ENCODE measurements at regions not wholly inside any gene's neighbourhood (a gene's known extent, or its start where the extent isn't known, plus 50 kb on each side); places are given as distances from the start of the nearest gene placed in this dataset.
"Not testable (repeated sequence)": the region's sequence is repeated elsewhere in the genome, so short reads cannot be mapped to it uniquely, and the experiment has no call there.

GRCh38 chr12:86985298-86985697 lies 729.1 kb upstream of the MGAT4C start:
- Histone ChIP-seq H3K9ac (ENCODE audit: low read depth, low read length) (no peak overlapping the region), H3K36me3 (ENCODE audit: insufficient read depth, low read length) (no peaks in the 10 kb centered on the region), H3K4me1 (ENCODE audit: insufficient read depth, low read length) (no peaks in the 10 kb centered on the region), H3K9me3 (ENCODE audit: control insufficient read depth, insufficient read depth, low read length) (no peaks in the 10 kb centered on the region)

- not testable (repeated sequence) for H3K9ac ChIP-seq (ENCODE audit: low read depth, low read length)
- peaks cover 29% of the 10 kb centered on the region for H3K9me3 ChIP-seq (ENCODE audit: control insufficient read depth, insufficient read depth, low read length)
These were observed 714.4 kb upstream of the MGAT4C start for GRCh38 chr12:86970595-86970994.

GRCh38 chr12:86959766-86960458 lies 703.7 kb upstream of the MGAT4C start:
- peaks cover 16% of the 10 kb centered on the region for H3K36me3 ChIP-seq (ENCODE audit: insufficient read depth, low read length)
- H3K4me1 ChIP-seq (ENCODE audit: insufficient read depth, low read length): no peaks in the 10 kb centered on the region
- H3K9me3 ChIP-seq (ENCODE audit: control insufficient read depth, insufficient read depth, low read length): peaks cover 9% of the 10 kb centered on the region; the same call in 1 of the 2 replicates
- no peak overlapping the region for H3K9ac ChIP-seq (ENCODE audit: low read depth, low read length)

More at GRCh38 chr12:86970595-86970994, 714.4 kb upstream of the MGAT4C start:
- not testable (repeated sequence) for H3K4me1 ChIP-seq (ENCODE audit: insufficient read depth, low read length)
- peaks cover 11% of the 10 kb centered on the region for H3K36me3 ChIP-seq (ENCODE audit: insufficient read depth, low read length)

GRCh38 chr12:86950444-86950843 lies 694.3 kb upstream of the MGAT4C start:
- Histone ChIP-seq H3K36me3 (ENCODE audit: insufficient read depth, low read length) (no peaks in the 10 kb centered on the region; the same call in 1 of the 2 replicates), H3K9me3 (ENCODE audit: control insufficient read depth, insufficient read depth, low read length) (no peaks in the 10 kb centered on the region; the same call in 1 of the 2 replicates), H3K9ac (ENCODE audit: low read depth, low read length) (no peak overlapping the region), H3K4me1 (ENCODE audit: insufficient read depth, low read length) (peaks cover 15% of the 10 kb centered on the region; the same call in 1 of the 2 replicates)

GRCh38 chr12:86950043-86950442 lies 693.9 kb upstream of the MGAT4C start:
- Histone ChIP-seq H3K36me3 (ENCODE audit: insufficient read depth, low read length) (no peaks in the 10 kb centered on the region; the same call in 1 of the 2 replicates), H3K9ac (ENCODE audit: low read depth, low read length) (no peak overlapping the region), H3K9me3 (ENCODE audit: control insufficient read depth, insufficient read depth, low read length) (no peaks in the 10 kb centered on the region; the same call in 1 of the 2 replicates), H3K4me1 (ENCODE audit: insufficient read depth, low read length) (peaks cover 15% of the 10 kb centered on the region; the same call in 1 of the 2 replicates)

- H3K9ac ChIP-seq (ENCODE audit: low read depth, low read length): no peak overlapping the region
- H3K9me3 ChIP-seq (ENCODE audit: control insufficient read depth, insufficient read depth, low read length): no peaks in the 10 kb centered on the region
- H3K36me3 ChIP-seq (ENCODE audit: insufficient read depth, low read length): no peaks in the 10 kb centered on the region; the same call in 1 of the 2 replicates
- H3K4me1 ChIP-seq (ENCODE audit: insufficient read depth, low read length): peaks cover 18% of the 10 kb centered on the region; the same call in 1 of the 2 replicates
These were observed 692.7 kb upstream of the MGAT4C start for GRCh38 chr12:86948851-86949250.

GRCh38 chr12:86945685-86946196 lies 689.5 kb upstream of the MGAT4C start:
- H3K9me3 ChIP-seq (ENCODE audit: control insufficient read depth, insufficient read depth, low read length): no peaks in the 10 kb centered on the region
- peaks cover 18% of the 10 kb centered on the region; the same call in 1 of the 2 replicates for H3K4me1 ChIP-seq (ENCODE audit: insufficient read depth, low read length)
- peak overlapping the region; percentile 7; the same call in 1 of the 2 replicates for H3K9ac ChIP-seq (ENCODE audit: low read depth, low read length)
- no peaks in the 10 kb centered on the region; the same call in 1 of the 2 replicates for H3K36me3 ChIP-seq (ENCODE audit: insufficient read depth, low read length)

- H3K9me3 ChIP-seq (ENCODE audit: control insufficient read depth, insufficient read depth, low read length); H3K36me3 ChIP-seq (ENCODE audit: insufficient read depth, low read length): not testable (repeated sequence)
- Histone ChIP-seq H3K4me1 (ENCODE audit: insufficient read depth, low read length) (peaks cover 12% of the 10 kb centered on the region; the same call in 1 of the 2 replicates), H3K9ac (ENCODE audit: low read depth, low read length) (peak overlapping the region; percentile 48)
These were observed 688.1 kb upstream of the MGAT4C start for GRCh38 chr12:86944197-86944819.

- no peaks in the 10 kb centered on the region for H3K9me3 ChIP-seq (ENCODE audit: control insufficient read depth, insufficient read depth, low read length)
- no peak overlapping the region for H3K9ac ChIP-seq (ENCODE audit: low read depth, low read length)
- no peaks in the 10 kb centered on the region for H3K4me1 ChIP-seq (ENCODE audit: insufficient read depth, low read length)
- H3K36me3 ChIP-seq (ENCODE audit: insufficient read depth, low read length): no peaks in the 10 kb centered on the region
These were observed 675.5 kb upstream of the MGAT4C start for GRCh38 chr12:86931714-86932113.

GRCh38 chr12:86929962-86930361 lies 673.8 kb upstream of the MGAT4C start:
- Histone ChIP-seq H3K9me3 (ENCODE audit: control insufficient read depth, insufficient read depth, low read length) (no peaks in the 10 kb centered on the region), H3K36me3 (ENCODE audit: insufficient read depth, low read length) (no peaks in the 10 kb centered on the region), H3K9ac (ENCODE audit: low read depth, low read length) (no peak overlapping the region), H3K4me1 (ENCODE audit: insufficient read depth, low read length) (no peaks in the 10 kb centered on the region; the same call in 1 of the 2 replicates)

GRCh38 chr12:86917121-86917520 lies 660.9 kb upstream of the MGAT4C start:
- Histone ChIP-seq H3K36me3 (ENCODE audit: insufficient read depth, low read length) (no peaks in the 10 kb centered on the region), H3K9me3 (ENCODE audit: control insufficient read depth, insufficient read depth, low read length) (peaks cover 5% of the 10 kb centered on the region), H3K9ac (ENCODE audit: low read depth, low read length) (no peak overlapping the region), H3K4me1 (ENCODE audit: insufficient read depth, low read length) (peaks cover 4% of the 10 kb centered on the region; the same call in 1 of the 2 replicates)

- H3K36me3 ChIP-seq (ENCODE audit: insufficient read depth, low read length): 0 out of 2 replicates have a peak, but pooled peaks cover 2% of the 10 kb centered on the region
- H3K9me3 ChIP-seq (ENCODE audit: control insufficient read depth, insufficient read depth, low read length): peaks cover 9% of the 10 kb centered on the region
- no peak overlapping the region for H3K9ac ChIP-seq (ENCODE audit: low read depth, low read length)
- peaks cover 4% of the 10 kb centered on the region; the same call in 1 of the 2 replicates for H3K4me1 ChIP-seq (ENCODE audit: insufficient read depth, low read length)
These were observed 658.5 kb upstream of the MGAT4C start for GRCh38 chr12:86914721-86915120.

- peaks cover 4% of the 10 kb centered on the region; the same call in 1 of the 2 replicates for H3K4me1 ChIP-seq (ENCODE audit: insufficient read depth, low read length)
- 0 out of 2 replicates have a peak, but pooled peaks cover 2% of the 10 kb centered on the region for H3K36me3 ChIP-seq (ENCODE audit: insufficient read depth, low read length)
- no peak overlapping the region for H3K9ac ChIP-seq (ENCODE audit: low read depth, low read length)
- peaks cover 9% of the 10 kb centered on the region for H3K9me3 ChIP-seq (ENCODE audit: control insufficient read depth, insufficient read depth, low read length)
These were observed 655.8 kb upstream of the MGAT4C start for GRCh38 chr12:86911973-86912372.

- no peak overlapping the region for H3K9ac ChIP-seq (ENCODE audit: low read depth, low read length)
- H3K4me1 ChIP-seq (ENCODE audit: insufficient read depth, low read length): no peaks in the 10 kb centered on the region
- H3K36me3 ChIP-seq (ENCODE audit: insufficient read depth, low read length): no peaks in the 10 kb centered on the region
- H3K9me3 ChIP-seq (ENCODE audit: control insufficient read depth, insufficient read depth, low read length): no peaks in the 10 kb centered on the region
These were observed 647.0 kb upstream of the MGAT4C start for GRCh38 chr12:86903159-86903558.

Data from ES-I3 (cell line).